ENCODE measurements at regions not wholly inside any gene's neighbourhood (a gene's known extent, or its start where the extent isn't known, plus 50 kb on each side); places are given as distances from the start of the nearest gene placed in this dataset.

GRCh38 chr16:13766334-13766733 is 153.6 kb upstream of the ERCC4 start:
- ATAC-seq (ENCODE audit: low read depth): no peak
- no peaks in the 10 kb centered on the region for H3K79me1 ChIP-seq (ENCODE audit: low read depth in 1 of 2, low read length in 2 of 2)
- H2BK120ac ChIP-seq (ENCODE audit: low read depth, low read length): no peak overlapping the region
- no peak overlapping the region for H4K91ac ChIP-seq (ENCODE audit: insufficient read depth, low read depth, low read length)
- H3K4me1 ChIP-seq (ENCODE audit: control insufficient read depth, insufficient read depth, low read length): no peaks in the 10 kb centered on the region
- 17% methylated on average over 1 of the region's 2 CpGs; no CpG with 5 or more reads in 1 of the 2 experiments for WGBS, 2 experiments (ENCODE audit: extremely low coverage in 2 of 2, insufficient read length in 1 of 2)
- intact Hi-C loops (cut with micrococcal nuclease) (loop anchor here (10.0 kb wide), 1 partner anchor 772 kb away; no protein-coding TSS in a partner anchor), in situ Hi-C loops (cut with MboI; ENCODE audit: low sequenced_read_pairs) (no loop called here), dilution Hi-C loops (cut with HindIII; ENCODE audit: low sequenced_read_pairs, unreplicated experiment) (no loop called here)
- no peak overlapping the region for H3K4ac ChIP-seq (ENCODE audit: low read depth, low read length)
- H2AK9ac ChIP-seq (replicated peaks; ENCODE audit: low read depth, low read length, poor library complexity): no peak overlapping the region
- H3K27me3 ChIP-seq (ENCODE audit: control insufficient read depth, insufficient read depth, low read length): no peaks in the 10 kb centered on the region
- no peaks in the 10 kb centered on the region for H3K36me3 ChIP-seq (ENCODE audit: control insufficient read depth, insufficient read depth, low read length)
- no peak overlapping the region for H2BK5ac ChIP-seq (ENCODE audit: low read depth, low read length, poor library complexity, severe bottlenecking)
- H3K56ac ChIP-seq (ENCODE audit: extremely low read depth, insufficient read depth, low read length): no peak overlapping the region
- BruUV-seq (replicated peaks): no TSS peak
- TF ChIP-seq MXI1 (IDR thresholded peaks at IDR 0.05; ENCODE audit: borderline replicate concordance, low read depth, low read length) (no peak), CTCF (conservative IDR thresholded peaks at IDR 0.05; ENCODE audit: low read depth, low read length) (no peak), CEBPB (IDR thresholded peaks at IDR 0.05; ENCODE audit: low read depth, low read length) (no peak), RAD21 (IDR thresholded peaks at IDR 0.05; ENCODE audit: low read length) (no peak)
- no peak overlapping the region for H2BK15ac ChIP-seq (ENCODE audit: low read depth, low read length)
- H4K5ac ChIP-seq (ENCODE audit: low read depth, low read length): no peak overlapping the region
- no peak overlapping the region for H3K18ac ChIP-seq (ENCODE audit: low read depth, low read length)
- H3K14ac ChIP-seq (replicated peaks; ENCODE audit: low read depth, low read length): no peak overlapping the region
- no peak overlapping the region for H3K23ac ChIP-seq (ENCODE audit: low read depth, low read length)
- H2AFZ ChIP-seq (replicated peaks; ENCODE audit: low read length, poor library complexity): no peak overlapping the region
- no peak overlapping the region for H4K8ac ChIP-seq (ENCODE audit: low read depth in 2 of 2, low read length in 2 of 2)
- no peak overlapping the region for H3K27ac ChIP-seq (ENCODE audit: insufficient read depth, low read length)
- DNase-seq: no peak
- peaks cover 2% of the 10 kb centered on the region; the same call in 1 of the 2 replicates for H3K9me3 ChIP-seq (ENCODE audit: control insufficient read depth, insufficient read depth, low read length)
- no peak overlapping the region for H3K9ac ChIP-seq (ENCODE audit: low read depth, low read length)
- H3K4me3 ChIP-seq (ENCODE audit: insufficient read depth, low read depth, low read length): no peak overlapping the region
- H3K4me2 ChIP-seq (ENCODE audit: low read depth, low read length): no peak overlapping the region
- no peaks in the 10 kb centered on the region for H3K9me1 ChIP-seq (ENCODE audit: insufficient read depth, low read length)
- ChIA-PET POLR2A (ENCODE audit: unreplicated experiment) (no interaction called here), CTCF (no interaction called here)
- H2AK5ac ChIP-seq (ENCODE audit: low read depth, low read length): no peak overlapping the region
- H4K20me1 ChIP-seq (ENCODE audit: insufficient read depth, low read length): no peaks in the 10 kb centered on the region
- H2BK20ac ChIP-seq (ENCODE audit: low read depth, low read length): no peak overlapping the region

Measured in IMR-90 (cell line).